ENCODE measurements at regions not wholly inside any gene's neighbourhood (a gene's known extent, or its start where the extent isn't known, plus 50 kb on each side); places are given as distances from the start of the nearest gene placed in this dataset.
"Not testable (repeated sequence)": the region's sequence is repeated elsewhere in the genome, so short reads cannot be mapped to it uniquely, and the experiment has no call there.

DNA sequence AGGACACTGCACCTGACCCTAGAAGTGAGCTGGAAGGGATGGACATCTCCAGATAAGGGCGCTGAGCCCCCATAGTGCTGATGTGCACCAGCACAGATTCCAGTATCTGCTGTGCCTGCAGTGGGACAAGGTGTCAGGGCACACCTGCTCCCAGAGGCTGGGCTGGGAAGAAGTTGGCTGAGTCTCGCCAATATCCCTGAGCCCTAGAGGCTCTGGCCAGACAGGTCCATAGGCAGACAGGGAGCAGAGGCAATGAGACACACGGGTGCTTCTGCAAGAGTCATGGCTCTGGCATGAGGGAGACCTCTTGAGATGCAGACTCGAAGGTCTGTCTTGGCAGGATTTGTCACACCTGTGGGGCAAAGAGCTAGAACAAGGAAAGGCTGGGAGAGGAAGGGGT is 1321.5 kb downstream of the UQCRFS1 start:
- no peak for DNase-seq

DNA sequence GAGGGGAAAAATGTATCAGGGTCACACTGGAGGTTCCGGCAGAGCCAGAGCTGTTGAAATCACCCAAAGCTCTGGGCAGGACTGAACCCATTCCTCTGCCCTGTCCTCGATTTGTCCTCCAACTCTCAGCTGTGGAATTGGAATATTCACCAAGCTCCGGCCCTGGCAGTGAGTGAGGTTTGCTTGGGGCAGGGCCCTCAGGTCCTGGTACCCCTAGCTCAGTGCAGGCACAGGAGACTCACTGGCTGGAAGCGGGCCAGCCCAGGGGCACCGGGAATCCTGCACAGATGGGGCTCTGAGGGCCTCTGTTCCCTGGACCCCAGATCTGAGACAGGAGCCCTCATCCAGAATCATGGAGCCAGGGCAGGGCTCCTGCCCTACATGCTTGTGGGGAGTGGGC is 1322.3 kb downstream of the UQCRFS1 start:
- no peak for DNase-seq

DNA sequence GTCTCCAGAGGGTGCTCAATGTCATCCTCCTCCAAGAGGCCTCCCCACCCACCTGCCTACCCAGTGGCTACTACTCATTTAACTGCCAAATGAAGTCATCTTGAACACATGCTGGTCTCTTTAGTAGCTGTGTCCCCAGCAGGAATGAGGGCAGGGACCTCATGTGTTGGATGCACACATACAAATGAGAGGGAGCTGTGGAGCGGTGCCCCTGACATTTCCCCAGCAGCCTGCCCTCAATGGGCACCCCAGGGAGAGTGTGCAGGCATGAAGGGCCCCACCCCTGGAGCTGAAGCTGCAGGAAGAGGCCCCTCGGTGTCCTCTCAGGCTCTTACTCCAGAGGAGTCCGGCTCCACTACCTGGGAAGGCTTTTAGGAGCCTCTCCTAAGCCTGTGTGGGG is 1322.7 kb downstream of the UQCRFS1 start:
- no peak for DNase-seq

DNA sequence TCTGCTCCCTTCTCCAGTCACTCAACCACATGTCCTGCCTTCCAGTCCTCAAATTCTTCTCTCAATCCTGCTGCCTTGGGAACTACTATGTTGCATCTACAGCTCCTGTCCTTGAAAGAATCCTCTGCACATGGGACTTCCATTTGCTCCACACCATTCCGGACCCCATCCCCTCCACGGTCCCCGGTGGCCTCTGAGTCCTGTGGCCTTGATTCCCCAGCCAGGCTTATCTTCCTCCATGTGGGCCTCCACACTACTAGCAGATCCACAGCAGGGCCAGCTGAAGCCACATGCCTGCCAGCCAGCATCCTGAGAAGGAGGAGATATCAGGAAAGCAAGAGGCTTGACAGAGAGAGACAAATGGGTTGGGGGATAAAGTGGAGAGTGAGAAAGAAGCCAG is 1323.8 kb downstream of the UQCRFS1 start:
- DNase-seq, result no peak

DNA sequence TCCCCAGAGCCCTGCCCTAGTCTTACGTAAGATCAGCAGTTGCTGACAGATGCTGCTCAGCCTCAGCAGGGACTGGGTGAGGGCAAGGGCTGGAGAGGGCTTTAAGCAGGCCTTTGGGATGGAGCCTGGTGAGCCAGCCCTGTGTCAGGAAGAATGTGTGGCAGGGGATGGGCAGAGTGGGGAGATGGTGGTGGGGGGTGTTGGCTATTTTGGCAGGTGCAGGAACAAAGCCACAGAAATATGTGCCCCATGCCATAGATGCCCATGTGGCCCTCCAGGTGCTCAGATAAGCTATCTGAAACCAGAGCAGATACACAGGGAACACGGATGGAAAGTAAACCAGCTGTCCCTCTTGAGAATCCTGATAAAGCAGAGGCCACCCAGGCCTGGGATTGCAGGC is 1325.0 kb downstream of the UQCRFS1 start:
- no peak for DNase-seq

DNA sequence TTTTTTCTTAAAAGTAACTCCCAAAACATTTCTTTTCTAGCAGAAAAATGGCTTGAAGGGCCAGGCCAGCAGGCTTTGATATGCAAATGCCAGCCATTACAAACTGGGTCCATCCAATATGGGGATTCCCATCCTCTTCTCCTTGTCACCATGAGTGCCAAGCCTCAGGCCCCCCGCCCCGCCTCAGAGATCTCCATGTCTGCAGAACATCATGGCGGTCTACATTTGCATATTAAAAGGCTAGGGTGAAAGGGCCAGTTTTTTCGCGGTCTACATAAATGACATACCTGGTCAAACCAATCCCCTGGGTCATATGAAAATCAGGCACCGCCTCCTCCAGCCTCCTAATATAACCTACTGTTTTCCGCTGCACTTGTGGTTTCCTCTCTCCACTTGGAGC is 1327.6 kb downstream of the UQCRFS1 start:
- no peak for DNase-seq

DNA sequence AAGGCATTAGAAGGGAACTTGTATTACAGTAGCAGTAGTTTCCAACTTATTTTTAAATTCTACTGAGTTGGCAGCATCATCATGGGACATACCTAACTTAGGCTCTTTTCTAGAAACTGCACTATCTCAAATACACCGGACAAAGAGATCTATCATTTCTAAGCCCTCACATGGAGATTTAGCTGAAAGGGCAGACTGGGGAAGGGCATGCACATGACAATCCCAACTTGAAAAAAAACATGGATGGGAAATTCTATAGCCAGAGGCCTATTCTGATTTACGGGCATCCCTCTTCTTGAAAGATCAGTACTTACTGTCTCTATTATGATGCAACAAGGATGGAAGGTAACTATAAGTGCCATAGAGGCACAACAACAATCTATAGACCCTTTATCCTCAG is 1328.6 kb downstream of the UQCRFS1 start:
- no peak for DNase-seq

DNA sequence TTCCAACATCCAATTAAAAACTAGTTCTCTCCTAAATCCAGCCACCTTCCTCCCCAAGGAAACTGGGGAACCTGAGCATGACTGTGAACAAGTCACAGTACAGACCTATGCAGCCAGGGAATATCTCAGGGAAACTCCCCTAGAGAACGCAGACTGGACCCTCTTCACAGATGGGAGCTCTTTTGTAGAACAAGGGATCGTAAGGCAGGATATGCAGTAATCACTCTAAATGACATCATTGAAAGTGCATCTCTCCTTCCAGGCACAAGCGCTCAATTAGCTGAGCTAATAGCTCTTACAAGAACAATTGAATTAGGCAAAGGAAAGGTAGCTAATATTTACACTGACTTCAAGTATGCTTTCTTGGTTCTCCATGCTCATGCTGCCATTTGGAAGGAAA is 1331.7 kb downstream of the UQCRFS1 start:
- DNase-seq, result no peak

DNA sequence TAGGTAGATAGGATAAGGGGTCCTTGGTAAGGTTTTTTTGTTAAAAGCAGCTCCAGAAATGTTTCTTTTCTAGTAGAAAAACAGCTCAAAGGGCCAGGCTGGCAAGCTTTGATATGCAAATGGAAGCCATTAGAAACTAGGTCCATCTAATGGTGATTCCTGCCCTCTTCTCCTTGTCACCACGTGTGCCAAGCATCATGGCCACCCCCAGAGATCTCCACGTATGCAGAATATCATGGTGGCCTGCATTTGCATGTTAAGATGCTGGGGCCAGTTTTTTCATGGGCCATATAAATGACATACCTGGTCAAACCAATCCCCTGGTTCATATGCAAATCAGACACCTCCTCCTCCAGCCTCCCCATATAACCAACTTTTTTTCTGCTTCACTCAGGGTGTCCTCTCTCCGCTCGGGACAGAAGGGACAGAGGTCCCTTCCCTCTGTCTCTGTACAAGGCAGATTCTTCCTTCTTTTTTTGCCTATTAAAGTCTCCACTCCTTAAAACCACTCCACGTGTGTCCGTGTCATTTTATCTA is 1335.9 kb downstream of the UQCRFS1 start:
- DNase-seq, result no peak

DNA sequence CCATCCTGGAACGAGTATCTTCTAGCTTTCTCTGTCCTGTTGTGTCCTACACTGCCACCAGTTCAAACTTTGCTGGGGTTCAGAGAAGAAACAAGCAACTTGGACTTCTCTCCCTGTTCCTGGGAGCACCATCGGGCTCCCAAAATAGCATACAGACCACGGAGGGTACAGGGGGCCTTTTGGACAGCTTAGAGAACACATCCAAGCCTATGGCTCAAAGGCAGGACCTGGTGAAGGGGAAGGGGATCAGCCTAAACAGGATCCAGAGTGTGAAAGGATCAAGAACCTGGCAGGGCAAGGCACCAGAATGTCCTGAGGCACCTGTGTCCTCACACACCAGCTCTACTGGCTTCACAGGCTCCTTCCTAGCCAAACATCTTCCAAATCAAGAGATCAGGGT is 1336.5 kb downstream of the UQCRFS1 start:
- DNase-seq, result no peak

DNA sequence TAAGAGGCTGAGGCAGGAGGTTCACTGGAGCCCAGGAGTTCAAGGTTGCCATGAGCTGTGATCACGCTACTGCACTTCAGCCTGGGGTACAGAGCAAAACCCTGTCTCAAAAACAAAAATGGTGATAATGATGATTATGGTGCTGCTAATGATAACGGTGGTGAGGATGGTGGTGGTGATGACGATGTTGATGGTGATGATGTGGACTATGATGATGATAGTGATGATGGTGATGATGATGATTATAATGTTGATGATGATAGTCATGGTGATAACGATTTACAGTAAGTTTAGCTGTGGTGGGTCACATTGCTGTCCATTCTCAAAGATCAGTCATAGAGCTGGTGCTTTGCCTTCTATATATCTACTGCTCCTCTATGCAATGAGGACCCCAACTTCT is 1340.6 kb downstream of the UQCRFS1 start:
- no peak for DNase-seq

DNA sequence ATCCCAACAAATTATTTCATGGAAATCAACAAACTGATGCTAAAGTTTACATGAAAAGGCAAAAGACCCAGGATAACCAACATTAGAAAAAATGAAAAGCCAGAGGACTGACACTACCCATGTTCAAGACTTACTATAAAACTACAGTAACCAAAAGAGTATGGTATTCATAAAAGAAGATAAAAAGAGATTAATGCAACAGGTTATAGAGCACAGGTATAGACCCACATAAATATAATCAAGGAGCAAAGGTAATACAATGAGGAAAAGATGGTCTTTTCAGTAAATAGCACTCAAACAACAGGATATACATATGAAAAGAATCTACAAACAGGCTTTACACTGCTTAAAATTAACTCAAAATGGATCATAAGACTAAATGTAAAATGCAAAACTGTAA is 1342.7 kb downstream of the UQCRFS1 start:
- DNase-seq, result no peak

DNA sequence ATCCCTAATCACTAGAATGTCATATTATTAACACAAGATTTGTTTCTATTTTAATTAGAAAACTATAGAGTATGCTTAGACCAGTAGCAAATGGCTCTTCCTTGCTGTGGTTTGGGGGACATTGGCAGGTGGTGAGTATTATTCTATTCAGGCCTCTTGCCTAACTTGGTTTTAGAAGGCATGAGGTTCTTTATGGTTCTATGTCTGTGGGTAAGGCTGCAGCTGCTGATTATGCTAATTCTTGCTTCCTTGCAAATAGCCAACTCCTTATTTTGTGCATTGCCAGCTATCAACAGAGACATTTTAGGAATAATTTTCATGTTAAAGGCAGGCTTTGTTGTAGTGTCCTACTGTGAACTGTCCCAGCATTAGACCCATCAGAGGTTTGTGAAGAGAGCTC is 1344.9 kb downstream of the UQCRFS1 start:
- no peak for DNase-seq

DNA sequence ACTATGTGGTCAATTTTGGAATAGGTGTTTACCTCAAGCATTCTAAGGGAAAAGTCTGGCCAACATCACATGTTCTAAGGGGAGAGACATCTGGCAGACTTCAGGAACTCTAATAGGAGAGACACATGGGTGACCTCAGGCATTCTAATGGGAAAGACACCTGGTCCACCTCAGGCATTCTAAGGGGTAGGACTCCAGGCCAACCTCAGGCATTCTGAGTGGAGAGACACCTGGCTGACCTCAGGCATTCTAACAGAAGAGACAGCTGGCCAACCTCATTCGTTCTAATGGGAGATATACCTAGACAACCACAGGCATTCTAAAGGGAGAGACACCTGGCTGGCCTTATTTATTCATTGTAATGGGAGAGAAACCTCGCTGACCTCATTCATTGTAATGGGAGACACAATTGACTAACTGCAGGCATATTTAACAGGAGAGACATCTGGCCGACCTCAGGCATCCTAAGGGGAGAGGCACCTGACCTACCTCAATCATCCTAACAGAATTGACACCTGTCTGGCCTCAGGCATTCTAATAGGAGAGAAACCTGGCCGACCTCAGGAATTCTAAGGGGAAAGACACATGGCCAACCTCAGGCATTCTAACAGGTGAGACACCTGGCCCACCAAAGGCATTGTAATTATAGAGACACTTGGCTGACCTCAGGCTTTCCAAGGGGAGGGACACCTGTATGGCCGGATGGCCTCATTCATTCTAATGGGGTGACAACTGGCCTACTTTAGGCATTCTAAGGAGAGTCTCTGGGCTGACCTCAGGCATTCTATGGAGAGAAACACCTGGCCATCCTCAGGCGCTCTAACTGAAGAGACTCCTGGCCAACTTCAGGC is 1346.8 kb downstream of the UQCRFS1 start:
- DNase-seq, result no peak

DNA sequence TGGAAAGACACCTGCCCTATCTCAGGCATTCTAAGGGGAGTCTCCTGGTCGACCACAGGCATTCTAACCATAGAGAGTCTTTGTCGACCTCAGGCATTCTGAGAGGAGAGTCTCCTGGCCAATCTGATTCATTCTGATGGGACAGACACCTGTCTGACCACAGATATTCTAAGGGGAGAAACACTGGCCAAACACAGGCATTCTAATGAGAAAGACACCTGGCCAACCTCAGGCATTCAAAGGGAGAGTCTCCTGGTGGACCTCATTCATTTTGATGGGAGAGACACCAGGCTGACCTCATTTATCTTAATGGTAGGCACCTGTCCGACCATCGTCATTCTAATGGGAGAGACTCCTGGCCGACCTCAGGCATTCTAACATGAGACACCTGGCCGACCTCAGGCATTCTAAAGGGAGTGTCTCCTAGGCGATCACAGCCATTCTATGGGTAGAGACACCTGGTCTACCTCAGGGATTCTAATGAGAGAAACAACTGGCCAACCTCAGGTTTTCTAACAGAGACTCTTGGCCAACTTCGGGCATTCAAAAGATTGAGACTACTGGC is 1351.5 kb downstream of the UQCRFS1 start:
- DNase-seq, result no peak

DNA sequence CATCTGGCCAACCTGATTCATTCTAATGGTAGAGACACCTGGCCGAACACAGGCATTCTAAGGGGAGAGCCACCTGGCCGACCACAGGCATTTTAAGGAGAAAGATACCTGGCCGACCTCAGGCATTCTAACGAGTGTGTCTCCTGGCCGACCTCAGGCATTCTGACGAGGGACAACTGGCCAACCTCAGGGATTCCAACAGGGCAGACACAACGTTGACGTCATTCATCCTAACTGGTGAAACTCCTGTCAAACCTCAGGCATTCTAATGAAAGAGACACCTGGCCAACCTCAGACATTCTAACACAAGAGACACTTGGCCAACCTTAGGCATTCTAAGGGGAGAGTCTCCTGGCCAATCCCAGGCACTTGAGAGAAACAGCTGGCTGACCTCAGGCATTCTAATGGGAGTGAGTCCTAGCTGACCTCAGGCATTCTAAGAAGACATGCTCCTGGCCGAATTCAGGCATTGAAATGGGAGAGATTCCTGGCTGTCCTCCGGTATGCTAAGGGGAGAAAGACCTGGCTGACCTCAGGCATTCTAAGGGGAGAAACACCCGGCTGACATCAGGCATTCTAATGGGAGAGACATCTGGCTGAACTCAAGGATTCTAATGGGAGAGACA is 1352.5 kb downstream of the UQCRFS1 start:
- no peak for DNase-seq

DNA sequence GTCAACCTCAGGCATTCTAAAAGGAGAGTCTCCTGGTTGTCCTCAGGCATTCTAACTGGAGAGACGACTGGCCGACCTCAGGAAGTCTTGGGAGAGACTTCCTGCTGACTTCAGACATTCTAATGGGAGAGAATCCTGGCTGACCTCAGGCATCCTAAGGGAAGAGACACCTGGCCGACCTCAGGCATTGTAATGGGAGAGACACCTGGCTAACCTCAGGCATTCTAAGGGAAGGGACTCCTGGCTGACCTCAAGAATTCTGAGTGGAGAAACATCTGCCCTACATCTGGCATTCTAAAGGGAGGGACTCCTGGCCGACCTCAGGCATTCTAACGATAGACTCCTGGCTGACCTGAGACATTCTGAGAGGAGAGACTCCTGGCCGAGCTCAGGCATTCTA is 1353.3 kb downstream of the UQCRFS1 start:
- no peak for DNase-seq

DNA sequence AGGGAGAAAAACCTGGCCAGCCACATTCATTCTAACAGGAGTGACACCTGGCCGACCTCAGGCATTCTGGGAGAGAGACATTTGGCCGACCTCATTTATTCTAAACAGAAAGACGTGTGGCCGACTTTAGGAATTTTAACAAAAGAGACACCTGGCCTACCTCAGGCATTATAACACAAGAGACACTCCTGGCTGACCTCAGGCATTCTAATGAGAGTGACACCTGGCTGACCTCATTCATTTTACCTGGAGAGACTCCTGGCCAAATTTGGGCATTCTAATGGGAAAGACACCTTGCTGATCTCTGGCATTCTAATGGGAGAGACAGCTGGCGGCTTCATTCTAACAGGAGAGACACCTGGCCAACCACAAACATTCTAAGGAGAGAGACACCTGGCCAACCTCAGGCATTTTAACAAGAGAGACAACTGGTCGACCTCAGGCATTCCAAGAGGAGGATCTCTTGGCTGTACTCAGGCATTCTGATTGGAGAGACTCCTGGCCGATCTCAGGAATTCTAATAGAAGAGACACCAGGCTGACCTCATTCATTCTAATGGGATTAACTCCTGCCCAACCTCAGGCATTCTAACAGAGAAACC is 1353.9 kb downstream of the UQCRFS1 start:
- DNase-seq, result no peak

DNA sequence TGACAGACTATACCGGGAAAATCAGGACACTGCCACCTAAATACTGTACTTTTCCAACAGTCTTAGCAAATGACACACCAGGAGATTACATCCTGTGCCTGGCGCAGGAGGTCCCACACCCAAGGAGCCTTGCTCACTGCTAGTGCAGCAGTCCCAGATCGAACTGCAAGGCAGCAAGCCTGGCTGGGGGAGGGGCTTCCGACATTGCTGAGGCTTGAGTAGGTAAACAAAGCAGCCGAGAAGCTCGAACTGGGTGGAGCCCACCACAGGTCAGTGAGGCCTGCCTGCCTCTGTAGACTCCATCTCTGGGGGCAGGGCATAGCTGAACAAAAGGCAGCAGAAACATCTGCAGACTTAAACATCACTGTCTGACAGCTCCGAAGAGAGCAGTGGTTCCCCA is 1360.0 kb downstream of the UQCRFS1 start:
- not testable (repeated sequence) for DNase-seq

DNA sequence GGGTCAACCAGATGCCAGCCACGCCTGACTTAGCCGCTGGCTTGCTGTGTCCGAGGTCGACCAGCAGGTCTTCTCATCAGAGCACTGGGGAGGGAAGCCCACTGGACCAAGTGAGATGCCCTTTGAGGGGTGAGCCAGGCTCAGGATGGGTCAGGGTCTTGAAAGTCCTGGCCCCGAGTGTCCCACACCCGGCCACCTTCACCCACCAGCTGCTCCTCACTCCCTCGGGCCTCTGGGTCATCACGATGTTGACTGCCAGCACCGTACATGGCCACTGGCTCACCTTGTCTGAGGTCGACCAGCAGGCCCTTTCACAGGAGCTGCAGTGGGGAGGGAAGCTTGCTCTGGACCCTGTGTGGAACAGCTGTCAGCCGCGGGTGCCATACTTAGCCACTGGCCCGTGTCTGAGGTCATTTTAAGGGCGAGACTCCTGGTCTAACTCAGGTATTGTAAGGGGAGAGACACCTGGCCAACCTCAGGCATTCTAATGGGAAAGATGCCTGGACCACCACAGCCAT is 1361.3 kb downstream of the UQCRFS1 start:
- DNase-seq, result no peak

DNA sequence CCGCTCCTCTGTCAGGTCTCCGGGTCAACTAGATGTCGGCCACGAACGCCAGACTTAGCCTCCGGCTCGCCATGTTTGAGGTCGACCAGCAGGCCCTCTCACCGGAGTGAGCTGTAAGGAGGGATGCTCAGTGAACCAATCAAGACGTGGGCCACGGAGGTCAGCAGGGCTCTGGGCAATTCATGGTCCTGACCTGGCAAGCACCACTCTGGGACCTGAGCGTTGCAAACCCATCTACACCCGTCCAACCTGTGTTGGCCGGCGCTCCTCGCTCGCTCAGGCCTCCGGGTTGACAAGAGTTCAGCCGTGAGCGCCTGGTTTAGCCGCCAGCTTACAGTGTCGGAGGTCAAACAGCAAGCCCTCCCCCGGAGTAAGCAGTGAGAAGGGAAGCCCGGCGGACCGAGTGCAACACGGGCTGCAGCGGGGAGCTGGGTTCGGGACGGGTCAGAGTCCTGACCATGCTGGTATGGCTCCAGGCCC is 1361.9 kb downstream of the UQCRFS1 start:
- DNase-seq, result no peak

DNA sequence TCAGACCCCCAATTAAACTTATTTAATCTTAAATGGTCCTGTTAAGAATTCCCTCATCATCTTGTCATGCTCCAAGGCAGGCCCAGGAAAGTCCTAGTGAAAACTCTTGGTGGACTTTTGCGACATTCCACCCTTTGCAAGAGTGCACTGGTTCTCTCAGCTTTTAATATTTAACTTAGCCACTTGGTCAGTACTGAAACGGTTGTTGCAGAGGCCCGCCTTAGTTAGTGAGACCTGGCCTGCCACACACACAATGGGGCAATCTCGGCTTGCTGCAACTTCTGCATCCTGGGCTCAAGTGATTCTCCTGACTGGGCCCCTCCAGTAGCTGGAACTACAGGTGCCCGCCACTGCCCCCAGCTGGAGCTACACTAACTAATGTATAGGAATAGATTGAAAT is 1366.0 kb downstream of the UQCRFS1 start:
- no peak for DNase-seq

DNA sequence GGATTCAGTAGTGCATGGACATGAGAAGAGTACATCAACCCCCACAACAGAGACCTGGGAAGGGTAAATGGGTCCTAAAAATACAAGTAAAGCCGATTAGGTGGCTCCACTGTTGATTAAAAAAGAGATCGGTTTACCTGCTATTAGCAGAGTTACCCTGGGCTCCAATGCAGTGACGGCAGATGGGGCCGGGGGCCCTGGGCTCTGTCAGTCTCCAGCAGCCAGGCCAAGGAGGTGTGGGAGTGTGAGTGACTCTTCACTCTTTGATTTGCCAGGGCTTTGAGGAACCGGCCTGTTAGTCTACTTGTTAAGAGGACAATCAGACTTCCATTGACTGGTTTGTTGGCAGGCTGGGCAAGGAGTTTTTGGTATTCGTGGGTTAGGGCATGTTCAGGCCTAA is 1368.7 kb downstream of the UQCRFS1 start:
- DNase-seq, result no peak

All from CD4-positive, alpha-beta T cell treated with Interleukin-21 for 1 hour (primary cell).